ENCODE measurements at regions not wholly inside any gene's neighbourhood (a gene's known extent, or its start where the extent isn't known, plus 50 kb on each side); places are given as distances from the start of the nearest gene placed in this dataset.

GRCh38 chr4:174586651-174587050, 64.4 kb upstream of the HPGD start:
- DNase-seq (ENCODE audit: low spot score): no peak

- no peak for DNase-seq (ENCODE audit: low spot score)
Observed at GRCh38 chr4:174583056-174583455, 60.8 kb upstream of the HPGD start.

DNA sequence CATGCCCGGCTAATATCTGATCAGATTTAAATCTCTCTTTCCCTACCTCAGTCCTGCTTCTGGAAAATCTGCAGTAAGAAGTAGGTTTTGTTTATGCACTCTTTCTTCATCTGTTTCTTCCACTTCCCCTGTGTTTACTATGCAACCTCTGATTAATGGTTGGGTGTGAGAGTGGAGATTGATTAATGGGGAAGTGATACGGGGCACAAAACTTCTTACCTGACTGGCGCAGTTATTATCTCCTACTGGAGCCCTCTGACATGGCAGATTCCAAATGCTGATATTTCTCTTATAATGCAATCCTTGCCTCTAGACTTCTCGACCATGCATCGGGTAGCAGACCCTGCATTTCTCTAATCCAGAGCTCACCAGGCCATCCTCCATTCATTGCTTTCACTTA, 60.2 kb upstream of the HPGD start:
- DNase-seq (ENCODE audit: low spot score): no peak

- DNase-seq (ENCODE audit: low spot score): no peak
Observed at GRCh38 chr4:174581901-174582300, 59.6 kb upstream of the HPGD start.

DNA sequence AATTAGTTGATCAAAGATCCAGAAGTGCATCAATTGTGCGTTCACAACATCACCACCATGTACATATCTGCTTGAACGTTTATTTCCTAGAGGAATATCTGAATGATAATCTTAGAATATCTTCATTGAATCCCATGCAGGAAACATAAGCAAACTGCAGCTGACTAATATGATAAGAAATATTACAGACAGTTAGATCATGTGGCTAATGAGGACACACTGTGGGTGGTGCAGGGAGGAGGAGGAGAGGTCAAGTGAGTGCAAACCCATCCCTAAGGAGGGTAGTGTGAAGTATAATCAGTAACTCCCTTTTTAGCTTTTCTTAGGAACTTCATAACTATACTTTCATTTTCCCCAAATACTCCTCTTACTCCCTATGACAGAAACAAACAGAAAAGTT, 58.3 kb upstream of the HPGD start:
- DNase-seq (ENCODE audit: low spot score): no peak

DNA sequence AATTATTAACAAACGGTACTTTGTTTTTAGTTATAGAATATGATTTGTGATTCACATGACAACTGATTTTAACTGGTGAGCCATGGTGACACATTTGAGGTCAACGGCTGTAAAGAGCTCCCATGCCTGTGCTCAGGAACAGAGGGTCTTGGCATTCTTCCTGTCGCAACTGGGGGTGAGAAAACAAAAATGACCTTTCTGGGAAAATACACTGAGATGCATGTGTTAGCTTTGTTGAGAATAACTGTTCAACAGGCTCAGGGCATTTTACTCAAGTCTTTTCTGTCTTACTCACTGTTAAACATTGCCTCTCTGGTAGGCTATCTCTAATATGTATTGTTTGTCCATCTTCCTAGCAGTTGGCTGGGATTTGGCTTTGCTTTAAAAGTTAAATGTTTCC, 57.1 kb upstream of the HPGD start:
- DNase-seq (ENCODE audit: low spot score): no peak

- no peak for DNase-seq (ENCODE audit: low spot score)
Observed at GRCh38 chr4:174578366-174578765, 56.1 kb upstream of the HPGD start.

GRCh38 chr4:174575436-174575835, 53.1 kb upstream of the HPGD start:
- peak; percentile 4 for DNase-seq (ENCODE audit: low spot score)

Data from kidney tubule cell (primary cell).